ENCODE measurements at regions not wholly inside any gene's neighbourhood (a gene's known extent, or its start where the extent isn't known, plus 50 kb on each side); places are given as distances from the start of the nearest gene placed in this dataset.
A peak's percentile ranks its signal among the peaks of the same experiment; 100 is the strongest.

GRCh38 chr5:23405316-23406068 lies 101.9 kb upstream of the PRDM9 start:
- no peaks in the 10 kb centered on the region for H3K36me3 ChIP-seq (ENCODE audit: insufficient read depth, insufficient read length, low read length)

GRCh38 chr5:23402585-23402984 lies 104.8 kb upstream of the PRDM9 start:
- H3K9ac ChIP-seq (ENCODE audit: insufficient read length, low read depth), result no peak overlapping the region
- no peaks in the 10 kb centered on the region for H3K4me1 ChIP-seq (ENCODE audit: insufficient read depth, insufficient read length)
- no peaks in the 10 kb centered on the region for H3K9me3 ChIP-seq (ENCODE audit: insufficient read depth, low read length)
- TF ChIP-seq SUZ12 (IDR thresholded peaks at IDR 0.05; ENCODE audit: extremely low read depth, insufficient read depth, insufficient read length) (no peak), ZNF274 (IDR thresholded peaks at IDR 0.05; ENCODE audit: low read depth, low read length) (no peak), YY1 (IDR thresholded peaks at IDR 0.05; ENCODE audit: insufficient read depth, insufficient read length) (no peak)
- no peaks in the 10 kb centered on the region for H3K27me3 ChIP-seq (ENCODE audit: insufficient read depth, insufficient read length)
- no peak for DNase-seq (ENCODE audit: low read depth, low spot score)
- no peaks in the 10 kb centered on the region for H3K36me3 ChIP-seq (ENCODE audit: insufficient read depth, insufficient read length, low read length)
- H3K4me3 ChIP-seq (ENCODE audit: insufficient read length, low read depth), result no peak overlapping the region

More at GRCh38 chr5:23405316-23406068, 101.9 kb upstream of the PRDM9 start:
- no peaks in the 10 kb centered on the region for H3K27me3 ChIP-seq (ENCODE audit: insufficient read depth, insufficient read length)
- no peak overlapping the region for H3K9ac ChIP-seq (ENCODE audit: insufficient read length, low read depth)
- H3K4me3 ChIP-seq (ENCODE audit: insufficient read length, low read depth), result no peak overlapping the region
- no peaks in the 10 kb centered on the region for H3K4me1 ChIP-seq (ENCODE audit: insufficient read depth, insufficient read length)
- no peak for TF ChIP-seq ZNF274 (IDR thresholded peaks at IDR 0.05; ENCODE audit: low read depth, low read length)
- H3K9me3 ChIP-seq (ENCODE audit: insufficient read depth, low read length), result no peaks in the 10 kb centered on the region
- DNase-seq (ENCODE audit: low read depth, low spot score), result no peak

- Histone ChIP-seq H3K9ac (ENCODE audit: insufficient read length, low read depth) (no peak overlapping the region), H3K4me1 (ENCODE audit: insufficient read depth, insufficient read length) (no peaks in the 10 kb centered on the region), H3K9me3 (ENCODE audit: insufficient read depth, low read length) (no peaks in the 10 kb centered on the region), H3K36me3 (ENCODE audit: insufficient read depth, insufficient read length, low read length) (no peaks in the 10 kb centered on the region), H3K27me3 (ENCODE audit: insufficient read depth, insufficient read length) (no peaks in the 10 kb centered on the region), H3K4me3 (ENCODE audit: insufficient read length, low read depth) (no peak overlapping the region)
- TF ChIP-seq SUZ12 (IDR thresholded peaks at IDR 0.05; ENCODE audit: extremely low read depth, insufficient read depth, insufficient read length), result no peak
- TF ChIP-seq YY1 (IDR thresholded peaks at IDR 0.05; ENCODE audit: insufficient read depth, insufficient read length), result no peak
- no peak for TF ChIP-seq ZNF274 (IDR thresholded peaks at IDR 0.05; ENCODE audit: low read depth, low read length)
- no peak for DNase-seq (ENCODE audit: low read depth, low spot score)
These were observed 106.5 kb upstream of the PRDM9 start for GRCh38 chr5:23400951-23401350.

- Histone ChIP-seq H3K4me3 (ENCODE audit: insufficient read length, low read depth) (no peak overlapping the region), H3K9me3 (ENCODE audit: insufficient read depth, low read length) (peaks cover 5% of the 10 kb centered on the region; the same call in 1 of the 2 replicates), H3K27me3 (ENCODE audit: insufficient read depth, insufficient read length) (no peaks in the 10 kb centered on the region), H3K36me3 (ENCODE audit: insufficient read depth, insufficient read length, low read length) (no peaks in the 10 kb centered on the region), H3K4me1 (ENCODE audit: insufficient read depth, insufficient read length) (no peaks in the 10 kb centered on the region), H3K9ac (ENCODE audit: insufficient read length, low read depth) (no peak overlapping the region)
- TF ChIP-seq ZNF274 (IDR thresholded peaks at IDR 0.05; ENCODE audit: low read depth, low read length), result no peak
- TF ChIP-seq YY1 (IDR thresholded peaks at IDR 0.05; ENCODE audit: insufficient read depth, insufficient read length), result no peak
- no peak for TF ChIP-seq SUZ12 (IDR thresholded peaks at IDR 0.05; ENCODE audit: extremely low read depth, insufficient read depth, insufficient read length)
- DNase-seq (ENCODE audit: low read depth, low spot score), result no peak
These were observed 111.1 kb upstream of the PRDM9 start for GRCh38 chr5:23396346-23396745.

GRCh38 chr5:23389291-23390101 lies 117.9 kb upstream of the PRDM9 start:
- Histone ChIP-seq H3K4me3 (ENCODE audit: insufficient read length, low read depth) (no peak overlapping the region), H3K9ac (ENCODE audit: insufficient read length, low read depth) (no peak overlapping the region), H3K9me3 (ENCODE audit: insufficient read depth, low read length) (peaks cover 3% of the 10 kb centered on the region; the same call in 1 of the 2 replicates), H3K4me1 (ENCODE audit: insufficient read depth, insufficient read length) (no peaks in the 10 kb centered on the region), H3K36me3 (ENCODE audit: insufficient read depth, insufficient read length, low read length) (no peaks in the 10 kb centered on the region), H3K27me3 (ENCODE audit: insufficient read depth, insufficient read length) (no peaks in the 10 kb centered on the region)
- DNase-seq (ENCODE audit: low read depth, low spot score), result peak; percentile 5
- TF ChIP-seq ZNF274 (IDR thresholded peaks at IDR 0.05; ENCODE audit: low read depth, low read length), result no peak
- TF ChIP-seq SUZ12 (IDR thresholded peaks at IDR 0.05; ENCODE audit: extremely low read depth, insufficient read depth, insufficient read length), result no peak
- TF ChIP-seq YY1 (IDR thresholded peaks at IDR 0.05; ENCODE audit: insufficient read depth, insufficient read length), result no peak

- Histone ChIP-seq H3K36me3 (ENCODE audit: insufficient read depth, insufficient read length, low read length) (no peaks in the 10 kb centered on the region), H3K4me1 (ENCODE audit: insufficient read depth, insufficient read length) (no peaks in the 10 kb centered on the region), H3K9me3 (ENCODE audit: insufficient read depth, low read length) (no peaks in the 10 kb centered on the region), H3K9ac (ENCODE audit: insufficient read length, low read depth) (no peak overlapping the region), H3K4me3 (ENCODE audit: insufficient read length, low read depth) (no peak overlapping the region), H3K27me3 (ENCODE audit: insufficient read depth, insufficient read length) (no peaks in the 10 kb centered on the region)
- no peak for DNase-seq (ENCODE audit: low read depth, low spot score)
- TF ChIP-seq ZNF274 (IDR thresholded peaks at IDR 0.05; ENCODE audit: low read depth, low read length) (no peak), YY1 (IDR thresholded peaks at IDR 0.05; ENCODE audit: insufficient read depth, insufficient read length) (no peak), SUZ12 (IDR thresholded peaks at IDR 0.05; ENCODE audit: extremely low read depth, insufficient read depth, insufficient read length) (no peak)
These were observed 122.4 kb upstream of the PRDM9 start for GRCh38 chr5:23385036-23385435.

- Histone ChIP-seq H3K36me3 (ENCODE audit: insufficient read depth, insufficient read length, low read length) (no peaks in the 10 kb centered on the region), H3K4me3 (ENCODE audit: insufficient read length, low read depth) (no peak overlapping the region), H3K4me1 (ENCODE audit: insufficient read depth, insufficient read length) (no peaks in the 10 kb centered on the region), H3K9me3 (ENCODE audit: insufficient read depth, low read length) (no peaks in the 10 kb centered on the region), H3K9ac (ENCODE audit: insufficient read length, low read depth) (no peak overlapping the region), H3K27me3 (ENCODE audit: insufficient read depth, insufficient read length) (no peaks in the 10 kb centered on the region)
- DNase-seq (ENCODE audit: low read depth, low spot score), result no peak
- TF ChIP-seq SUZ12 (IDR thresholded peaks at IDR 0.05; ENCODE audit: extremely low read depth, insufficient read depth, insufficient read length), result no peak
- TF ChIP-seq YY1 (IDR thresholded peaks at IDR 0.05; ENCODE audit: insufficient read depth, insufficient read length), result no peak
- no peak for TF ChIP-seq ZNF274 (IDR thresholded peaks at IDR 0.05; ENCODE audit: low read depth, low read length)
These were observed 135.2 kb upstream of the PRDM9 start for GRCh38 chr5:23372177-23372576.

Data from NT2/D1 (cell line).